HepG2 (cell line): ENCODE measurements at regions not wholly inside any gene's neighbourhood (a gene's known extent, or its start where the extent isn't known, plus 50 kb on each side); places are given as distances from the start of the nearest gene placed in this dataset.

Experiments
- ARID2 ChIP-seq: sonication (generic); formaldehyde crosslinking; IDR thresholded peaks from 2 replicates; pipeline ENCODE4 v1.8.1; 2022; ENCODE audit warnings: mild to moderate bottlenecking, missing genetic modification reagents, borderline replicate concordance
- ARID5B ChIP-seq: IDR thresholded peaks from 2 replicates; pipeline ENCODE4 v1.4.0; 2020; ENCODE audit warnings: mild to moderate bottlenecking, missing genetic modification reagents
- CREB3 ChIP-seq: sonication (generic); formaldehyde crosslinking; IDR thresholded peaks from 2 replicates; pipeline ENCODE4 v1.5.0; 2020; ENCODE audit warnings: missing genetic modification reagents
- DRAP1 ChIP-seq: IDR thresholded peaks from 2 replicates; pipeline ENCODE4 v1.6.1; 2016; ENCODE audit warnings: missing genetic modification reagents, missing compliant biosample characterization
- FOSL2 ChIP-seq: sonication (generic); formaldehyde crosslinking; IDR thresholded peaks from 2 replicates; pipeline ENCODE4 v1.4.0; 2020; ENCODE audit warnings: missing genetic modification reagents
- IRF1 ChIP-seq: sonication (generic); formaldehyde crosslinking; IDR thresholded peaks from 2 replicates; pipeline ENCODE4 v1.4.0; 2020; ENCODE audit warnings: low read depth, mild to moderate bottlenecking, missing genetic modification reagents
- JUND ChIP-seq: sonication (generic); formaldehyde crosslinking; IDR thresholded peaks from 2 replicates; pipeline ENCODE4 v1.8.0; 2022; ENCODE audit warnings: mild to moderate bottlenecking, missing genetic modification reagents
- PAX8 ChIP-seq: sonication (generic); formaldehyde crosslinking; IDR thresholded peaks from 2 replicates; pipeline ENCODE4 v1.8.0; 2022; ENCODE audit warnings: mild to moderate bottlenecking, missing genetic modification reagents, borderline replicate concordance
- PHF20 ChIP-seq: sonication (generic); formaldehyde crosslinking; IDR thresholded peaks from 2 replicates; pipeline ENCODE4 v1.5.0; 2020; ENCODE audit warnings: mild to moderate bottlenecking, missing genetic modification reagents
- SRY ChIP-seq: sonication (generic); formaldehyde crosslinking; IDR thresholded peaks from 2 replicates; pipeline ENCODE4 v1.8.0; 2022; ENCODE audit warnings: mild to moderate bottlenecking, missing genetic modification reagents
- ZHX2 ChIP-seq, 2 experiments: sonication (generic) in 1 of 2; formaldehyde crosslinking in 1 of 2; IDR thresholded peaks; 2 replicates each; pipeline versions ENCODE4 v1.6.1 to v1.9.0; 2014 to 2022; ENCODE audit warnings: antibody characterized with exemption in 1 of 2, borderline replicate concordance in 1 of 2, inconsistent platforms in 1 of 2, low read depth in 1 of 2, missing genetic modification reagents in 1 of 2
- ZNF296 ChIP-seq: sonication (generic); formaldehyde crosslinking; conservative IDR thresholded peaks from 2 replicates; pipeline ENCODE4 v1.5.0; 2020; ENCODE audit warnings: mild to moderate bottlenecking, missing genetic modification reagents
- ZNF563 ChIP-seq: sonication (generic); formaldehyde crosslinking; IDR thresholded peaks from 2 replicates; pipeline ENCODE4 v1.8.0; 2022; ENCODE audit warnings: mild to moderate bottlenecking, moderate library complexity, missing genetic modification reagents
- ZNF619 ChIP-seq: sonication (generic); formaldehyde crosslinking; IDR thresholded peaks from 2 replicates; pipeline ENCODE4 v1.4.0; 2020; ENCODE audit warnings: mild to moderate bottlenecking, missing genetic modification reagents
- ZNF749 ChIP-seq: sonication (generic); formaldehyde crosslinking; IDR thresholded peaks from 2 replicates; pipeline ENCODE4 v1.8.0; 2022; ENCODE audit warnings: mild to moderate bottlenecking, missing genetic modification reagents, moderate library complexity, borderline replicate concordance
- ZNF891 ChIP-seq: sonication (generic); formaldehyde crosslinking; IDR thresholded peaks from 2 replicates; pipeline ENCODE4 v1.5.0; 2020; ENCODE audit warnings: mild to moderate bottlenecking, missing genetic modification reagents

- TF ChIP-seq IRF1 (CRISPR knock-in tag), result 0 out of 2 replicates have a peak, but pooled peaks have one; percentile 74
- peak; percentile 79 for TF ChIP-seq FOSL2 (CRISPR knock-in tag)
- TF ChIP-seq ZNF749 (CRISPR knock-in tag), result peak; percentile 99
- peak; percentile 84; the same call in 1 of the 2 replicates for TF ChIP-seq ARID2 (CRISPR knock-in tag)
- TF ChIP-seq SRY (CRISPR knock-in tag), result peak; percentile 100
- peak; percentile 99 for TF ChIP-seq CREB3 (CRISPR knock-in tag)
- peak; percentile 99 for TF ChIP-seq ZNF563 (CRISPR knock-in tag)
- TF ChIP-seq PHF20 (CRISPR knock-in tag), result peak; percentile 67; the same call in 1 of the 2 replicates
- TF ChIP-seq ZNF296 (CRISPR knock-in tag), result peak; percentile 97
- peak; percentile 24; the same call in 1 of the 2 replicates for TF ChIP-seq JUND (CRISPR knock-in tag)
- peak; percentile 90 for TF ChIP-seq ARID5B (CRISPR knock-in tag)
- no peak for TF ChIP-seq ZHX2 (IDR thresholded peaks at IDR 0.05; ENCODE audit: low read depth)
- TF ChIP-seq ZHX2 (CRISPR knock-in tag; IDR thresholded peaks at IDR 0.05; ENCODE audit: borderline replicate concordance), result peak; percentile 99
- TF ChIP-seq PAX8, result peak; percentile 77; the same call in 1 of the 2 replicates
- TF ChIP-seq ZNF891 (CRISPR knock-in tag), result peak; percentile 99
- peak; percentile 72; the same call in 1 of the 2 replicates for TF ChIP-seq DRAP1 (CRISPR knock-in tag)
- no peak for TF ChIP-seq ZNF619 (CRISPR knock-in tag)
Observed at GRCh38 chr12:11500188-11500860, 105.0 kb upstream of the PRB2 start (continued).
